Stimulated activated CD4-positive, alpha-beta T cell treated with anti-CD3 and anti-CD28 coated beads, Interleukin-4, amount 100 ng/mL, for 4 hours (primary cell): ENCODE measurements at regions not wholly inside any gene's neighbourhood (a gene's known extent, or its start where the extent isn't known, plus 50 kb on each side); places are given as distances from the start of the nearest gene placed in this dataset.

Source experiments
- DNase-seq, 2 experiments: peaks; one replicate each; pipeline ENCODE4 v3.0.0-alpha.2; 2020

DNA sequence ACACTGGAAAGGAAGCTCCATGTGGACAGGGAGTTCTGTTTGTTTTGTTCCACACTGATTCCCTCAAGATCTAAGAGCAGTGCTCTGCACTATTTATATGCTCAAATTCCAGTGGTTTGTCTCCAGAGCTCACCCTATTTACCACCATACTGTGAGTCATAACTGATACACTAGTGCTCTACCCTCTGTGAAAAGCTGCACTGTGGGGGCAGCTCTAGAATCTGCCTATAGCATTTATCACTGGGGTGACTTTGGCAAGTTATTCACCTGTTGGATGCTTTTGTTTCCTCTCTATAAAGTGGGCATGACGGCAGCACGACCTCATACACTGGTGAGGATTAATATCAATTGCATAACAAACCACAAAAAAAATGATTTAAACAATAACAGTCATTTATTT, 307.8 kb downstream of the NR2F1-AS1 start:
- no peak for DNase-seq

DNA sequence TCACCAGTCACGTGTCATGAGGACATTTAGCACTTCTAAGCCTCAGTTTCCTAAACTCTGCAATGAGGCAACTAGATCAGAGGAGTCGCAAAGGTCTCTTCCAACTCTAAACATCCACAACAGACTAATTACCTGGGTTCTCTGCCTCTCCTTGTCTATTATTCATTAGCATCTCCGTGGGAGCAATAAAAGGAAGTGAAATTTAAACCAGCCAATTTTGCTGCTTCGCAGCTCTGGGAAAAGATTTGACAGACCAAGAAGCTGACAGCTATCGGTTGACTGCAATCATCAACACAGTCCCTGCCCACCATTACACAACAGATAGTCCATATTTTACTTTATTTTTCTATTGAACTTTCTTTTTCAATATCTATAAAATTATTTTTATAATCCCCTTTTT, 308.9 kb downstream of the NR2F1-AS1 start:
- no peak for DNase-seq

DNA sequence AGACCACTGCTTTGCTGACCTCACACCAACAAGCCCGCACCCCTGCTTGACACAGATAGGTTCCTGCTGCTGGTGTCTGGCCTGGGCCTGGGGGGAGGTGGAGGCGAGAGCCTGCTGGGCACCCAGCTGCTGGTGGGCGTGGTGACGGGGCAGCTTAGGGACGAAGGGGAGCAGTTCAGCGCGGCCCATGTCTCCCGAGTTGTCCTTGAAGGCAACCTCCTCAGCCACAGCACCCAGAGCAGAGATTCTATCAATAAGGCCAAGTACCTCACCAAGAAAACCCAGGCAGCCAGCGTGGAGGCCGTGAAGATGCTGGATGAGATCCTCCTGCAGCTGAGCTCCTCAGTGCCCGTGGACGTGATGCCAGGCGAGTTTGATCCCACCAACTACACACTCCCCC, 313.3 kb downstream of the NR2F1-AS1 start:
- no peak for DNase-seq

DNA sequence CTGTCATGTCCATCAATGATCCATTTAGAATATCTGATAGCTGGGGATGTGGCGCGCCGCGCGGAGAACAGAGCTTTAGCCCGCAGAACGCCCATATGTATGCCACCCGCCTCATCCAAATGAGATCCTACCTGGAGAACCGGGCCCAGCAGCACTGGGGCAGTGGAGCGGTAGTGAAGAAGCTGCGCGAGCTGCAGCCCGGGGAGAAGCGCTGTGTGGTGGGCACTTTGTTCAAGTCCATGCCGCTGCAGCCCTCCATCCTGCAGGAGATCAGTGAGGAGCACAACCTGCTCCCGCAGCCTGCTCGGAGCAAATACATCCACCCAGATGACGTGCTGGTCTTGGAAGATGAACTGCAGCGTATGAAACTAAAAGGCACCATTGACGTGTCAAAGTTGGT, 313.7 kb downstream of the NR2F1-AS1 start:
- no peak for DNase-seq

DNA sequence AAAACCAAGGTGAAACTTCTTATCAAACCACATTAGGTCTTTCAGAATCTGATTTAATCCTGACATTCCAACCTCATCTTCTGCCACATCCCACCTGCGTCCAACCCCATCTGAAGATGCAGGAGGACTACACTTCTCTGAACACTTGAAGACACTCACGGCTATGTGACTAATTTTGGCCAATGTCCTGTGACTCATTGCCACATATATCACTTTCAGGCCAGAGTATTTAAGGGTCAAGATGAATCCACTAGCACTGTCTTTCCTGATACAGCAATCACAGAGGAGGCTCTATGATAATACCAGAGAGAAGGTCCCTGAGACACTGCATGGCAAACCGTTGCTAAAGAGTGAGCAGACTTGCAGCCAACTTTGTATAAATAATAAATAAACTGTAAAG, 323.4 kb downstream of the NR2F1-AS1 start:
- no peak for DNase-seq

DNA sequence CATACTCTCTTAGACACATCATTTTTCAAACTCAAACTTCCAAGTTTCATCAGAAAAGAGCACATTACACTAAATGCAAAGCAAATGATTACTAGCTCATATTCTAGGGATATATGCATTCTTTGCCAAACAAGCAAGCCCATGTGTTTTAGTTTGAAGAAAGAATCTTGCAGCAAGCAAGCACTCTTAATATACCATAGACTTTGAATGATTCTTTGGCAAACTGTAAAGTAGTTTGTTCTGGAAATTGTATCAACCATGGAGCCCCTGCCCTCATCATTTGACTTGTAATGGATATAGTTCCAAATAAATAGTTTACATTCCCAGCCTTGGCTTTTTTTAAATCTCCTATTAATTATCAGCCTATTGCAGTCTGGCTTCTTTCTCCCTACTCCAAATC, 325.2 kb downstream of the NR2F1-AS1 start:
- DNase-seq: no peak

DNA sequence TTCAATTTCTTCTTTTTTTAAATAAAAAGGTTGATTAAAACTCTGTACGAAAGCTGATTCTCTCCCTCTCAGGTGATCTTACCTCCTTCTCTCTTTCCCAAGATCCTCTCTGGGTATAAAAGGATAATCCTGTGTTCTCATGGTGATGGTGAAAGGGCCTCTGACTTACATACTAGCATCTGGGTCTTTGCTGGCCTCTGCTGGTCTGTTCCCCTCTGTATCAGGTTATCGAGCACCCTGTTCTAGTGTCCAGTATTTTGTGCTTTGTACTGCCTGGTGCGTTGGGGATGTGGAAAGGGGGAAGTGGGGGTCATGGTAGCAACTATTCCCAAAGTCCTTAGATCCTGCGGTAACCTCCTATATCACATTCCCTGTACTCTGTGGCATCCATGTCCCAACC, 328.9 kb downstream of the NR2F1-AS1 start:
- DNase-seq: no peak

DNA sequence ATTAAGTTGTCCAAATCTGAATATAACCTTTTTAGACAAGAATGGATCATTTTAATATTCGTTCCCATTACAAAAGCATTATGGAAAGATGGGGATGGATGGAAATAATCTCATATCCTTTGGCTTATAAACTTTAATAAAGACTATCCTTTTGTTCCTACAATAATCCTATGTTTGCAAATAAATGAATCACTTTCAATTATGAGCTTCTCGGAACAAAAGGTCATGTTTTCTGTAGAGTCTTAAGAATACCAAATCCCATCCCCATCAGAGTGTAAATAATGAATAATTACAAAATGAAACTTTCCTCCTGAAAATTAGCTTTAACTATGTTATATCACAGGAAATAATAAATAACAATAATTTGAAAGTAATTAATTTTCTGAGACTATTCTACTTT, 329.7 kb downstream of the NR2F1-AS1 start:
- no peak for DNase-seq

DNA sequence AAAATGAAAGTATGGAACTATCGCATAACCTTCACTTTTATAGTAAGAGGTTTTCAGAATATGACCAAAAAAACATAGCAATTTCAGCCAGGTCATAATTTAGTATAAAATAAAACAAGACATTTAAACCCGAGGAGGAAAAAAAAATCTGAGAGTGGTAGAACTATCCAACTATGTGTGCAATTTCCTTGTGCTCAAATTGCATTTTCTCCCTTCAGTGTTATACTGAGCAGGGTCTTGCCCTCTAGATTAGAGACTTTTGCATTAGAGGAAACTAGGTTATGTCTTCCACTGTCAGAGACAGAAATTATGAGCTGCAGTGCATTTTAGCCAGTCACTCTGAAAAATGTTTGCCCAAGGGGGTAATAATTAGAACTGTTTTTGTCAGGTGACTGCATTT, 330.6 kb downstream of the NR2F1-AS1 start:
- DNase-seq: no peak

DNA sequence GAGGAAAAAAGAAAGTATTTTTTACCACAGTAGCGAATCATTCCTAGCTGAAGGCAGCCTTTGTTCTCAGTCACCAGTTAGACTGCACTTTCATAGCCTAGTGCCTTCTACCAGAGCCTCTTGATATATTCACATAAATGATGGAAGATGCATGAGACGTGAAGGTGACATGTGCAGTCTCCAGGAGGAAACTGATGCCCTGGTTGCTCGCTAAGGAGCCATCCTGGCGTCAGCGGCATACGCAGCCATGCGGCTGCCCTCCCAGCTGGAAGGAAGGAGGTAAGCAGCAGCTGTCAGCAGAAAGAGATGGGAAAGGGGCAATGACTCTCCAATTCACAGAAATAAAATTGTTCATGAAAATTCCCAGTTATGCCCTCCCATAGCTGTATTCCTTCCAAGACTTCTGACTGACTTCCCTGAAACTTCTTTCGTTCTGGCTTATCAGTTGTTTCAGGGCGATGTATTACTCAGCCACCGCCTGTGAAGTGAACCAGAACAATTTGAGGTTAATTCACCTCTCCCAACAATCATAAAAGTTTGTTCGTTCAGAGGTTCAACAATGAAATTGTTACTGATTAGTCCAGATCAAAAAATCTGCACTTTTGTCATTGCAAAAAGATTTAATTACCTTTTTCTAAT, 331.2 kb downstream of the NR2F1-AS1 start:
- DNase-seq: no peak

DNA sequence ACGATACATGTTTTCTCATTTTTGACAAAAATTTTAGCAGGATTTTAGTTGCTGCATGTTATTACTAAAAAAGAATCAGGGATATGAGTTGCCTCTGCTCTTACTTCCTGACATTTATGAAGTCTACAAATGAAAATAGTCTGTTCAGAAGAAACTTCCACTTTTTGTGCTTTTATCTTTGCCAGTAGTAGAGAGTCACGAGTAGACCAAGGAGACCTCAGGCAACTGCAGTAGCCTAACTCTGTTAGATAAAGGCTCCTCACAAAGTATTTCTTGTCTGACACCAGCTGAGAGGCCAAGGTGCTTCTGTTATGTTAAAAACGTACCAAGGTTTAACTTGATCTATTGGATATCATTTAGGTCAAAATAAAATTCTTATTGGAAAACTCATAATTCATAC, 333.9 kb downstream of the NR2F1-AS1 start:
- no peak for DNase-seq

DNA sequence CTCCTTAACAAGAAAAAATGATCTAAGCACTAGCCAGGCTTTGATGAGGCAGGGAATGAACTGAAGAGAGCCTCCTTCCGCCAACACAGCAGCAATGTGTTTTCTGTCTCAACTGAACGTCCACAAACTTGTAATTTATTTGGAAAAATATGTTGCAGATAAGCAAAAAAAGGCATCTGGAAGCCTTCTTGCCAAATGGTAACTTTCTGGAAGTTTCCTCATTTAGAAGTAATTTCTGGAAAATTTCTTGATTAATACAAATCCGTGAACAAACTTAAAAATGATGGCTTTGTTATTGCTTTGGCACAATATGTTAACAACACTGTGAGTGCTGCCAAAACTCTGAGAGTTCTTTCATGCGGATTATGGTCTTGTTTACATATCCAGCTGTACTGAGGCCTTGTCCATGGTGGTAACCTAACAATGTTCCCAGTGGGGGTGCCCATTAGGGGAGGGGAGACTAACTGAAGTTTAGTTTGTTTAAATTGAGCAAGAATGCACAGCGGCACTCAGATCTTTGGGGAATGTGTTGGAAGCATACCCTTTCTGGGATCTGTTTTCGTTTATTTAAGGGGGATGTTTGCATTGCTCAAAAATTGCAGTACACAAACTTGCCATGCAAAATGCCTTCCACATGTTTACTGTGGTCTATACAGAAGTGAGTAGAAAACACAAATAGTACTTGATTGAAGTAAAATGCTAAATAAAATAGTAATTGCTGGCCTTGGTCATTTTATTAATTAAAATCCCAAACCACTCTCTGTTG, 334.7 kb downstream of the NR2F1-AS1 start:
- DNase-seq: no peak

DNA sequence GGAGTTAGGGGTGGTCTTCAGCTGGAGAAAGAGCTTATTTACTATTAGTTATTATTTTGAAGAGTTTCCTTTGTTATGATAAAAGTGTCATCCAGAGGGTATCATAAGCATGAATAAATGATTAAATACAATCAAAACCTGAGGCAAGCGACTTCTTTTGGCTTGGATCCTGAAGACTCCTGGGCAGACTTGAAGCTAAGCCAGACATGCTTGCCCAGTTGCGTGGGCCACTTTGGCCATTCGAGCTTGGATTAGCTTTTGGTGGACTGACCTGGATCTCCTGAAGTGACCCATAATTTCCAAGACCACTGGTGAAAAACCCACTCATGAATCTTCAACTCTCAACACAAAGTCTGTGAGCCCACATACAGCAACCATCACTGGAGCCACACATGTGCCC, 335.8 kb downstream of the NR2F1-AS1 start:
- DNase-seq: no peak

DNA sequence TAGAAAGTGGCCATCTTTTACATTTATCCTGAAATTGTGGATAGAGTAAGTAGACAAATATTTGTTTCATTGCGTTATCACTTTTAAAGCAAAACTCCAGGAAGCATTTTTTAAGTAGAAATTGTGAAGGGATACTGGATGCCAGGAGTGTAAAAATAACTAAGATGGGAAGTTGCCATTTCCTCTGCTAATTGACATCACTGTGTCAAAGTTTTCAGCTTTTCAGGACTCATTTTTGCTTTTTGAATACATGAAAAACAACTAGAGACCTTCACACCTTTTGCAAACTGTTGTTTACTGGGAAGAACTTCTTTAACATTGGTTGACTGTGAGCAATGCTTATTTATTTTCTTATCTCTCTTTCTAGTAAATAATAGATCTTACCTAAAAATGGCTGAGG, 337.5 kb downstream of the NR2F1-AS1 start:
- DNase-seq: no peak

DNA sequence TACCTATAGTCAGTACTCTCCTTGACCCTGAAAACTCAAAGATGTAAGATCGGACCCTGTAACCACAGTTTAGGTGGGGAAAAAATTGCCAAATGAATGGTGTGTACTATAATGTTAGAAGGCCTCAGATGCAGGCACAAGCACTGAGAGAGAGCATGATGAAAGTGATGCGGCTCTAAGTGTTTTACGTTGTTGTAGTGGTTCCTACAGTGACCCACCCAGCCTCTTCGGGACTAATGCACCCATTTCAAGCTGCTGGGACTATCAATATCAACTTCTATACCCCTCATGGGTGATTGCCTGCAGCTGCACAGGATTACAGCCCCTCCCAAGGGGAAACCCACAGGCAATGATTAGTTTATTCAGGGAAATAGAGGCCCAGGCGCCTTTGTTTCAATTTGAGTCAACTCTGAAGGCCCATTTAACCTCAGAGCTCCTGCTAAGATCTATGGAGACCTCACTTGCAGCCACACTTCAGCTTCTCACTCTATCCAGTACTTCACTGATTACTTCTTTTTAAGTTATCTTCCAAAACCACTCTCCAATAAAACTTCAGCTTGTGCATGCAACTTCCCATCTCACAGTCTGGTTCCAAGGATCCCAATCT, 340.7 kb downstream of the NR2F1-AS1 start:
- DNase-seq: no peak

DNA sequence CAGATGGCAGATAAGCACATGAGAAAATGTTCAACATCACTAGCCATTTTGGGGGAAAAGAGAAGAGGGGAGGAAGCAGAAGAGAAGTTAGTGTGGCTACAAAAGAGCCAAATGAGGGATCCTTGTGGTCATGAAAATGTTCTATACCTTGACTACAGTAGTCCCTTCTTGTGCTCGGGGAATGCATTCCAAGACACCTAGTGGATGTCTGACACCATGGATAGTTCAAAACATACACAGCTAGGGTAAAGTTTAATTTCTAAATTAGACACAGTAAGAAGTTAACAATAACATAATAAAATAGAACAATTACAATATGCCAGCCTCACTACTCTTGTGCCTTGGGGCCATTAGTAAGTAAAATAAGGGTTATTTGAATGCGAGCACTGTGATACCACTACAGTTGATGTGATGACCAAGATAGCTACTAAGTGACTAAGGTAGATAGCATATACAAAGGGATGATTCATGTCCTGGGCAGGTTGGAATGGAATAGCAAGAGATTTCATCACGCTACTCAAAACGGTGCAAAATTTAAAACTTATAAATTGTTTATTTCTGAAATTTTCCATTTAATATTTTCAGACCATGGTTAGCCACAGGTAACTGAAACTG, 344.1 kb downstream of the NR2F1-AS1 start:
- DNase-seq: no peak

DNA sequence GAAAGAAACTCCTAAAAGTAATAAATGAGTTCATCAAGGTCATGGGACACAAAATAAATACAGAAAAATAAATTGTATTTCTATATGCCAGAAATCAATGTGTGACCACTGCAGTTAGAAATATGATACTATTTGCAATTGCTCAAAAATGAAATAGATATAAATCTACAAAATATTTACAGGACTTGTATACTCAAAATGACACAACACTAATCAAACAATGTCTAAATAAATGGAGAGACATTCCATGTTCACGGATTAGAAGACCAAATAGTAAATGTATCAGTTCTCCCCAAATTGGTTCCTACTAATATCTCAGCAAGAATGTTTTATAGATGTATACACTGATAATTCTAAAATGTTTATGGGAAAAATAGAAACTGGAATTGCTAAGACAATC, 345.3 kb downstream of the NR2F1-AS1 start:
- no peak for DNase-seq

DNA sequence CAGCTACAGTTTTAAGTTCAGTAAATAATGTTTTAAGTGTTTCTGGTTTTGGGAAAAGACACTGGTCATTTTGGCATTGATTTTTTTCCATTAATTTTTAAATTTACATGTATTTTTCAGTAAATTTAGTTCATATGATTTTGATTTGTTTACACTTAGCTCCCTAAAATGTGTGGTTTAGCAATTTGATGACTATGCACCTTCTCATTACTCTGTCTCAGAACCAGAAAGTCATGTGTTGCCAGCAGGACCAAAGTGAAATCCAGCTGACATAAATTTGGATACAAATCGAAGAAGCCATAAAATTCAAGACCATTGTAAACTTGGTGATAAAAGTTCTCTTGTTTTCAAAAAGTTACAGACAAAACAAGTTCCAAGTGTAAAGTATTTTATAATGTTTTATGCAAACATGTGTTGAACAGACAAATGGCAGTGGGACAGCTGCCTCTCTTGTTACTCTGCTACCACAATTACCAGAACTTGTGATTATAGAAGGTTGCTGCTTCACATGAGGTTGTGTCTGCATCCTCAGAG, 354.8 kb downstream of the NR2F1-AS1 start:
- no peak for DNase-seq

DNA sequence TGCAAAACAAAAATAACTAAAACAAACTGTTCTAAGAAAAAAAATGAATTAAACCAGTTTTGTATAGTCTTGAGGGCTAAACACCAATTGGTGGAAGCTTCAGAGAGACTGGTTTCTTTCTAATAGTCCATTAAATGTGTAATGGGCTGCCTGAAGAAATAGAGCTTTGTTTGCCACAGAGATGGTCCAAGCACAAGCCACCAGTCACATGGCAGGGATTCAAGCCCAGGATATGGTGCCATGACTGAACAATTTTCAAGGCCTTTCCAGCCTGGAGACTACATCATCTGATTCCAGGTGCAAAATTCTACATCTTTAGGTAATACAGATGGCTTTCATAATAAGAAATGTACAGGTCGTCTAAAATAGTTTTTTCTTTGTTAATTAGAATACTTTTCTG, 355.3 kb downstream of the NR2F1-AS1 start:
- no peak for DNase-seq

DNA sequence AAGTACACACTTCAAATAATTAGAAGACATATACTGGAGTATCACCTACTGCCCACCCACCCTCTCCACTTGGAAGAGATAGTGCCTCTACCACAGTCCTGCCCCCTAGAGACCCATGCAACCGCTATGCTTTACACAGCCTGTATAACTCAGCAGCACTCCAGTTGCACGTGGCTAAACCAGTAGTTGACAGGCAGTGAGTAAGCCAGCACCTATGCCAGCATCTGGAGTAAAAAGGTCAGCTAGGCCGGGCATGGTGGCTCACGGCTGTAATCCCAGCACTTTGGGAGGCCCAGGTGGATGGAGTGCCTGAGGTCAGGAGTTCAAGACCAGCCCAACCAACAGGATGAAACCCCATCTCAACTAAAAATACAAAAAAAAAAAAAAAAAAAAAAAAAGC, 356.4 kb downstream of the NR2F1-AS1 start:
- DNase-seq: no peak

DNA sequence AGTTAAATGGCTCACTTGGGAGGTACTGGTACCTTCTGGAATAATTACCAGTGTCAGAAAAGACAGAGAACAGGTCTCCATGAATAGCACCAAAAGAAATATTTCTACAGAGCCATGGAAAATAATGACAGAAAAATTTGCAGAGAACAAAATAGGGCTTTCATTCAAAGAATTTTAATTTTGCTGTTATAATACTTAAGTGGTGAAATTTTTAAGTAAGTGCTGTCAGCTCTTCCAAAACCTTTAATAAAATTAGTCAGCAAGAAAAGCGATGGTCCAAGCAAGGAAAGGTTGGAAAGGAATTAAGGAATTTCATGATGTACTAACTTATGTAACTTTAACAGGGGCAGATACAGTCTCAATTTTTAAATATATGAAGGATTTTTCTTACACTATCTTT, 359.2 kb downstream of the NR2F1-AS1 start:
- no peak for DNase-seq

DNA sequence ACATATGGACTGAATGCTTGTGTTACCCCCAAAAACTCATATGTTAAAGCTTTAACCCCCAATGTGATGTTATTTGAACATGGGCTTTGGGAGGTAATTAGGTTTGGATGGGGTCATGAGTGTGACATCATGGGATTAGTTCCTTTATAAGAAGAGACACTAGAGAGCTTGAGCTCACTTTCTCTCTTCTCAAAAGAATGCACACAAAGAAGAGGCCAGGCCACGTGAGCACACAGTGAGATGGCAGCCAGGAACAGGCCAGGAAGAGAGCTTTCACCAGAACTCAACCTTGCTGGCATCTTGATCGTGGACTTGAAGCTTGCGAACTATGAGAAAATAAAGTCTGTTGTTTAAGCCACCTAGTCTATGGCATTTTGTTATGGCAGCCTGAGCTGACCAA, 360.6 kb downstream of the NR2F1-AS1 start:
- no peak for DNase-seq

DNA sequence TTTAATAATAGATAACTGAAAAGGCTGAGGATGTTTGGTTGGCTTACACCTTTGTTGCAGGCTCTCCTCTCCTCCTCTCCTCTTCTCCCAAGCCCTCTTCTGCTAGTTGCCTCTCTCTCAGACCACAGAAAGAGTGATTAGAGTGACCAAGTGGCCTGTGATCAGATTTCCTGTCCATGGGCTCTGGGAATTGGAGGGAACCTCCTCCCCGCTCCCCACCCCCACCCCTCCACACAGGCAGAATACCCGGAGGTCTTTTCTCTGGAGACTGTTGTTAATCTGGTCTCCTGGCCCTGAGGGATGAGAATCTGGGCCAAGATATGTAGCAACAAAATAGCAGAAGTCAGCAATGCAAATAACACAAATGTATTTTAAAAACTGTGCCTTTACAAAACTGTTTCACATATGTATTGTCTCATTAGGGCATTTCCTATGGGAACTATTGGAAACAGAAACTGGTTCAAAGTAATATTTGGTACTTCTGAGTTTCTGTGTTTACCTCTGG, 361.3 kb downstream of the NR2F1-AS1 start:
- DNase-seq: no peak
